WTC11 (cell line): ENCODE measurements at regions not wholly inside any gene's neighbourhood (a gene's known extent, or its start where the extent isn't known, plus 50 kb on each side); places are given as distances from the start of the nearest gene placed in this dataset.

Experiments
- ATAC-seq: fragments of 200-7000 bp; cut with Tn5 transposase; 2 replicates; pipeline ENCODE4 v1.10.0; 2021; ENCODE audit warnings: mild to moderate bottlenecking, moderate library complexity
- CTCF ChIA-PET: fragments of 300-600 bp; sonication (Branson Sonifier 250); formaldehyde crosslinking; loops from one replicate; lab custom pipeline; 2021; ENCODE audit warnings: antibody characterized with exemption; lab: Charles Lee
- POLR2A ChIA-PET: fragments of 350-600 bp; sonication (Branson Sonifier 250); formaldehyde crosslinking; loops from one replicate; lab custom pipeline; 2021; ENCODE audit warnings: antibody characterized with exemption; lab: Charles Lee
- DNase-seq: peaks from one replicate; pipeline ENCODE4 v3.0.0; 2021; ENCODE audit warnings: low spot score
- H3K27ac Mint-ChIP-seq: 2 replicates; pipeline ENCODE4 v1.8.0; 2021; ENCODE audit warnings: mixed read lengths
- H3K27me3 Mint-ChIP-seq: 2 replicates; pipeline ENCODE4 v1.8.0; 2021; ENCODE audit warnings: low read depth, mild to moderate bottlenecking, moderate library complexity, mixed read lengths
- H3K36me3 Mint-ChIP-seq: 2 replicates; pipeline ENCODE4 v1.8.0; 2021; ENCODE audit warnings: mixed read lengths
- H3K4me1 Mint-ChIP-seq: 2 replicates; pipeline ENCODE4 v1.8.0; 2022; ENCODE audit warnings: mixed read lengths
- H3K4me3 Mint-ChIP-seq: 2 replicates; pipeline ENCODE4 v1.8.0; 2021; ENCODE audit warnings: mild to moderate bottlenecking, moderate library complexity, mixed read lengths
- H3K9me3 Mint-ChIP-seq: 2 replicates; pipeline ENCODE4 v1.8.0; 2021; ENCODE audit warnings: mixed read lengths
- ETV6 ChIP-seq: sonication (generic); formaldehyde crosslinking; IDR thresholded peaks from 2 replicates; pipeline ENCODE4 v1.8.1; 2022; ENCODE audit warnings: mild to moderate bottlenecking, missing genetic modification reagents
- GTF2I ChIP-seq: fragments of 250-450 bp; sonication (Bioruptor Pico); conservative IDR thresholded peaks from 2 replicates; pipeline ENCODE4 v1.4.0; 2021; ENCODE audit warnings: mild to moderate bottlenecking
- JAZF1 ChIP-seq: fragments of 250-450 bp; sonication (Bioruptor Pico); IDR thresholded peaks from 2 replicates; pipeline ENCODE4 v1.9.0; 2021; ENCODE audit warnings: moderate library complexity, mild to moderate bottlenecking, inconsistent platforms
- KAT7 ChIP-seq: sonication (generic); formaldehyde crosslinking; IDR thresholded peaks from 2 replicates; pipeline ENCODE4 v1.8.1; 2023; ENCODE audit warnings: missing genetic modification reagents, mild to moderate bottlenecking, borderline replicate concordance
- MXD4 ChIP-seq: fragments of 250-450 bp; sonication (Bioruptor Pico); IDR thresholded peaks from 2 replicates; pipeline ENCODE4 v1.8.0; 2021; ENCODE audit warnings: mild to moderate bottlenecking, moderate library complexity, borderline replicate concordance
- NFE2L1 ChIP-seq: sonication (generic); formaldehyde crosslinking; IDR thresholded peaks from 2 replicates; pipeline ENCODE4 v1.8.1; 2023; ENCODE audit warnings: missing genetic modification reagents
- NR1H2 ChIP-seq: sonication (generic); formaldehyde crosslinking; IDR thresholded peaks from 2 replicates; pipeline ENCODE4 v1.9.0; 2021; ENCODE audit warnings: mild to moderate bottlenecking, moderate library complexity, missing genetic modification reagents
- NR3C1 ChIP-seq: sonication (generic); formaldehyde crosslinking; conservative IDR thresholded peaks from 2 replicates; pipeline ENCODE4 v1.8.1; 2023; ENCODE audit warnings: low read depth, mild to moderate bottlenecking, missing genetic modification reagents
- PRRX2 ChIP-seq: fragments of 250-450 bp; sonication (Bioruptor Pico); IDR thresholded peaks from 2 replicates; pipeline ENCODE4 v1.8.0; 2021; ENCODE audit warnings: mild to moderate bottlenecking
- RORB ChIP-seq: fragments of 250-450 bp; sonication (Bioruptor Pico); IDR thresholded peaks from 2 replicates; pipeline ENCODE4 v1.9.0; 2021; ENCODE audit warnings: mild to moderate bottlenecking
- SMAD3 ChIP-seq: sonication (generic); formaldehyde crosslinking; IDR thresholded peaks from 2 replicates; pipeline ENCODE4 v1.8.0; 2022; ENCODE audit warnings: missing genetic modification reagents, mild to moderate bottlenecking, borderline replicate concordance
- SOX15 ChIP-seq: fragments of 250-450 bp; sonication (Bioruptor Pico); IDR thresholded peaks from 2 replicates; pipeline ENCODE4 v1.9.0; 2021; ENCODE audit warnings: mild to moderate bottlenecking
- ZNF138 ChIP-seq: sonication (generic); formaldehyde crosslinking; conservative IDR thresholded peaks from 2 replicates; pipeline ENCODE4 v1.8.1; 2022; ENCODE audit warnings: mild to moderate bottlenecking, moderate library complexity, missing genetic modification reagents
- ZNF219 ChIP-seq: sonication (generic); formaldehyde crosslinking; IDR thresholded peaks from 2 replicates; pipeline ENCODE4 v1.8.0; 2023; ENCODE audit warnings: missing genetic modification reagents, mild to moderate bottlenecking, borderline replicate concordance
- ZNF423 ChIP-seq: fragments of 250-450 bp; sonication (Bioruptor Pico); IDR thresholded peaks from 2 replicates; pipeline ENCODE4 v2.1.2; 2022; ENCODE audit warnings: mild to moderate bottlenecking, moderate library complexity
- TF ChIP-seq, protein P1 (sequence below): sonication (generic); formaldehyde crosslinking; IDR thresholded peaks from 2 replicates; pipeline ENCODE4 v1.8.1; 2023; ENCODE audit warnings: mild to moderate bottlenecking, moderate library complexity, missing genetic modification reagents
- TF ChIP-seq, protein P2 (sequence below): sonication (generic); formaldehyde crosslinking; IDR thresholded peaks from 2 replicates; pipeline ENCODE4 v1.8.1; 2023; ENCODE audit warnings: mild to moderate bottlenecking, missing genetic modification reagents, moderate library complexity
- TF ChIP-seq, protein P3 (sequence below): sonication (generic); formaldehyde crosslinking; IDR thresholded peaks from 2 replicates; pipeline ENCODE4 v1.8.0; 2023; ENCODE audit warnings: missing genetic modification reagents
- TF ChIP-seq, protein P4 (sequence below): sonication (generic); formaldehyde crosslinking; IDR thresholded peaks from 2 replicates; pipeline ENCODE4 v1.8.1; 2023; ENCODE audit warnings: mild to moderate bottlenecking, missing genetic modification reagents, moderate library complexity
- TF ChIP-seq, protein P5 (sequence below): sonication (generic); formaldehyde crosslinking; IDR thresholded peaks from 2 replicates; pipeline ENCODE4 v1.8.0; 2022; ENCODE audit warnings: mild to moderate bottlenecking, missing genetic modification reagents
- TF ChIP-seq, protein P6 (sequence below): fragments of 200-600 bp; IDR thresholded peaks from 2 replicates; pipeline ENCODE4 v1.8.0; 2022; ENCODE audit warnings: antibody characterized with exemption
- TF ChIP-seq, protein P7 (sequence below): fragments of 250-450 bp; sonication (Bioruptor Pico); IDR thresholded peaks from 2 replicates; pipeline ENCODE4 v2.1.2; 2022; ENCODE audit warnings: mild to moderate bottlenecking, moderate library complexity
- TF ChIP-seq, protein P8 (sequence below): fragments of 250-450 bp; sonication (Bioruptor Pico); IDR thresholded peaks from 2 replicates; pipeline ENCODE4 v1.9.0; 2021; ENCODE audit warnings: moderate library complexity, mild to moderate bottlenecking, inconsistent platforms, borderline replicate concordance

DNA sequence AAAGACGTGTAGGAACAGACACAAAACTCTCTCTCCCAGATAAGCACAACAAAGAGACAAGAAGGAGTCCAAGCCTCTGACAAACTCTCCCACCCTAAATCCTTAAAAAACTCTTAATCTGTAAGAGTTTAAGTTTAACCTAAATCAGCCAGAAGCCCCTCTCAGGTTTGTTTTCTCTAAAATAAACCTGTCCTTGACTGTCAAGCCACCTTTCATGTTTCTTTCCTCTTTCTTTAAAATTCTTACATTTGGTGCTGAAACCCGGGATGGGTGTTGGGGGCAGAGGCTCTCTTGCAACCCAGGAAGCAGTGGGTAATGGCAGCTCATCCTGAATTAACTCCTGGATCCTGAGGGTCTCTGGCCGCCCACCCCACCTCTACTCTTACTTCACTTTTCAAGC is 107.8 kb upstream of the TENT5D start (continued):
- TF ChIP-seq, protein P1, sequence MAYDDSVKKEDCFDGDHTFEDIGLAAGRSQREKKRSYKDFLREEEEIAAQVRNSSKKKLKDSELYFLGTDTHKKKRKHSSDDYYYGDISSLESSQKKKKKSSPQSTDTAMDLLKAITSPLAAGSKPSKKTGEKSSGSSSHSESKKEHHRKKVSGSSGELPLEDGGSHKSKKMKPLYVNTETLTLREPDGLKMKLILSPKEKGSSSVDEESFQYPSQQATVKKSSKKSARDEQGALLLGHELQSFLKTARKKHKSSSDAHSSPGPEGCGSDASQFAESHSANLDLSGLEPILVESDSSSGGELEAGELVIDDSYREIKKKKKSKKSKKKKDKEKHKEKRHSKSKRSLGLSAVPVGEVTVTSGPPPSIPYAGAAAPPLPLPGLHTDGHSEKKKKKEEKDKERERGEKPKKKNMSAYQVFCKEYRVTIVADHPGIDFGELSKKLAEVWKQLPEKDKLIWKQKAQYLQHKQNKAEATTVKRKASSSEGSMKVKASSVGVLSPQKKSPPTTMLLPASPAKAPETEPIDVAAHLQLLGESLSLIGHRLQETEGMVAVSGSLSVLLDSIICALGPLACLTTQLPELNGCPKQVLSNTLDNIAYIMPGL (CRISPR knock-in tag), result no peak

DNA sequence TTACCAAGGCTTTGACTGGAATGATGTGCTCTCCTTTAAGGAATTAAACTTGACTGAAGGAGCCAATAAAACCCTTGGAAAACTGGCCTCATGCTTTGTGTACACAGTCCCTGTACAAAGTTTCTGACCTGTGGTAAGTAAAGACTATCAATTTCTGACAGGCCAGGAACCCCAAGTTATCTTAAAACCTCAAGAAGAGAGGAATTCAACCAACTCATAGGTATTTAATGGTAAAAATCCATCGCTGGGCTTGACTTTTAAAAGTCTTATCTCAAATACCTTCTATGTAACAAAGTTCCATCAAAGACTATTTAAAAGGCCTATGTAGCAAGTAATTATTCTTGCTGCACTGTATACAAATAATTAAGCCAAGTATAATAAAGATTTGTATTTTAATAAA is 103.7 kb upstream of the TENT5D start:
- H3K36me3 Mint-ChIP-seq, result peaks cover 42% of the 10 kb centered on the region
- ATAC-seq (no peak), DNase-seq (no peak)
- no peak overlapping the region for H3K4me3 Mint-ChIP-seq
- H3K4me1 Mint-ChIP-seq, result peaks cover 4% of the 10 kb centered on the region
- ChIA-PET POLR2A (no interaction called here), CTCF (no interaction called here)
- TF ChIP-seq, protein P2, sequence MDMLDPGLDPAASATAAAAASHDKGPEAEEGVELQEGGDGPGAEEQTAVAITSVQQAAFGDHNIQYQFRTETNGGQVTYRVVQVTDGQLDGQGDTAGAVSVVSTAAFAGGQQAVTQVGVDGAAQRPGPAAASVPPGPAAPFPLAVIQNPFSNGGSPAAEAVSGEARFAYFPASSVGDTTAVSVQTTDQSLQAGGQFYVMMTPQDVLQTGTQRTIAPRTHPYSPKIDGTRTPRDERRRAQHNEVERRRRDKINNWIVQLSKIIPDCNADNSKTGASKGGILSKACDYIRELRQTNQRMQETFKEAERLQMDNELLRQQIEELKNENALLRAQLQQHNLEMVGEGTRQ (CRISPR knock-in tag), result no peak
- TF ChIP-seq, protein P3, sequence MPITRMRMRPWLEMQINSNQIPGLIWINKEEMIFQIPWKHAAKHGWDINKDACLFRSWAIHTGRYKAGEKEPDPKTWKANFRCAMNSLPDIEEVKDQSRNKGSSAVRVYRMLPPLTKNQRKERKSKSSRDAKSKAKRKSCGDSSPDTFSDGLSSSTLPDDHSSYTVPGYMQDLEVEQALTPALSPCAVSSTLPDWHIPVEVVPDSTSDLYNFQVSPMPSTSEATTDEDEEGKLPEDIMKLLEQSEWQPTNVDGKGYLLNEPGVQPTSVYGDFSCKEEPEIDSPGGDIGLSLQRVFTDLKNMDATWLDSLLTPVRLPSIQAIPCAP, result no peak
- TF ChIP-seq, protein P4, sequence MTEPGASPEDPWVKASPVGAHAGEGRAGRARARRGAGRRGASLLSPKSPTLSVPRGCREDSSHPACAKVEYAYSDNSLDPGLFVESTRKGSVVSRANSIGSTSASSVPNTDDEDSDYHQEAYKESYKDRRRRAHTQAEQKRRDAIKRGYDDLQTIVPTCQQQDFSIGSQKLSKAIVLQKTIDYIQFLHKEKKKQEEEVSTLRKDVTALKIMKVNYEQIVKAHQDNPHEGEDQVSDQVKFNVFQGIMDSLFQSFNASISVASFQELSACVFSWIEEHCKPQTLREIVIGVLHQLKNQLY (CRISPR knock-in tag), result no peak
- TF ChIP-seq JAZF1 (no peak), KAT7 (CRISPR knock-in tag) (no peak), ZNF423 (no peak), NR3C1 (CRISPR knock-in tag) (no peak), ZNF138 (CRISPR knock-in tag) (no peak), NR1H2 (CRISPR knock-in tag) (no peak), SOX15 (CRISPR knock-in tag) (no peak), ETV6 (CRISPR knock-in tag) (no peak), ZNF219 (no peak), SMAD3 (CRISPR knock-in tag) (no peak)
- TF ChIP-seq, protein P5, sequence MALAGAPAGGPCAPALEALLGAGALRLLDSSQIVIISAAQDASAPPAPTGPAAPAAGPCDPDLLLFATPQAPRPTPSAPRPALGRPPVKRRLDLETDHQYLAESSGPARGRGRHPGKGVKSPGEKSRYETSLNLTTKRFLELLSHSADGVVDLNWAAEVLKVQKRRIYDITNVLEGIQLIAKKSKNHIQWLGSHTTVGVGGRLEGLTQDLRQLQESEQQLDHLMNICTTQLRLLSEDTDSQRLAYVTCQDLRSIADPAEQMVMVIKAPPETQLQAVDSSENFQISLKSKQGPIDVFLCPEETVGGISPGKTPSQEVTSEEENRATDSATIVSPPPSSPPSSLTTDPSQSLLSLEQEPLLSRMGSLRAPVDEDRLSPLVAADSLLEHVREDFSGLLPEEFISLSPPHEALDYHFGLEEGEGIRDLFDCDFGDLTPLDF (CRISPR knock-in tag), result no peak
- TF ChIP-seq, protein P6, sequence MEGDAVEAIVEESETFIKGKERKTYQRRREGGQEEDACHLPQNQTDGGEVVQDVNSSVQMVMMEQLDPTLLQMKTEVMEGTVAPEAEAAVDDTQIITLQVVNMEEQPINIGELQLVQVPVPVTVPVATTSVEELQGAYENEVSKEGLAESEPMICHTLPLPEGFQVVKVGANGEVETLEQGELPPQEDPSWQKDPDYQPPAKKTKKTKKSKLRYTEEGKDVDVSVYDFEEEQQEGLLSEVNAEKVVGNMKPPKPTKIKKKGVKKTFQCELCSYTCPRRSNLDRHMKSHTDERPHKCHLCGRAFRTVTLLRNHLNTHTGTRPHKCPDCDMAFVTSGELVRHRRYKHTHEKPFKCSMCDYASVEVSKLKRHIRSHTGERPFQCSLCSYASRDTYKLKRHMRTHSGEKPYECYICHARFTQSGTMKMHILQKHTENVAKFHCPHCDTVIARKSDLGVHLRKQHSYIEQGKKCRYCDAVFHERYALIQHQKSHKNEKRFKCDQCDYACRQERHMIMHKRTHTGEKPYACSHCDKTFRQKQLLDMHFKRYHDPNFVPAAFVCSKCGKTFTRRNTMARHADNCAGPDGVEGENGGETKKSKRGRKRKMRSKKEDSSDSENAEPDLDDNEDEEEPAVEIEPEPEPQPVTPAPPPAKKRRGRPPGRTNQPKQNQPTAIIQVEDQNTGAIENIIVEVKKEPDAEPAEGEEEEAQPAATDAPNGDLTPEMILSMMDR, result no peak
- no peak overlapping the region for H3K27ac Mint-ChIP-seq
- peaks cover 37% of the 10 kb centered on the region for H3K9me3 Mint-ChIP-seq
- H3K27me3 Mint-ChIP-seq, result no peaks in the 10 kb centered on the region; the same call in 1 of the 2 replicates

DNA sequence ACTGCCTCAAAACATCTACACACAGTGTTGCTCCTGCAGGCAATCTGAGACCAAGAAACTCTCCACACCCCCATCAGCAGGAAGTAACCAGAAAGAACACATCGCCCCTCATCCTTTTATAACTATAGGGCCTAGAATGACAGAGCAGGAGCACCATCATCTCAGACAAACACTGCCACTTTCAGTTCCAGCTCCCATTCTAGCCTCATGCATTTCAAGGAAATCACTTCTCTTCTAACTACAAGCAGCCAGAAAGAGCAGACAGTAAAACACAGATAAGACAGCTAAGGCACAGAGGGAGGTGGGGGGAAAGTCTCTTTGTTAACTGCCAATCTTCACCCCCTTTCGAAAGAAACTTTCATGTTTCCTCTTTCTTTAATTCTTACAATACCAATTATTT is 102.6 kb upstream of the TENT5D start:
- no peak overlapping the region for H3K27ac Mint-ChIP-seq
- DNase-seq (no peak), ATAC-seq (no peak)
- no peak overlapping the region for H3K4me3 Mint-ChIP-seq
- H3K9me3 Mint-ChIP-seq, result peaks cover 41% of the 10 kb centered on the region
- no peaks in the 10 kb centered on the region; the same call in 1 of the 2 replicates for H3K27me3 Mint-ChIP-seq
- peaks cover 44% of the 10 kb centered on the region for H3K36me3 Mint-ChIP-seq
- peaks cover 4% of the 10 kb centered on the region for H3K4me1 Mint-ChIP-seq
- POLR2A ChIA-PET, result no interaction called here
- CTCF ChIA-PET, result no interaction called here
- TF ChIP-seq PRRX2, result no peak
- no peak for TF ChIP-seq ZNF219
- TF ChIP-seq RORB (CRISPR knock-in tag), result no peak
- TF ChIP-seq MXD4 (CRISPR knock-in tag), result no peak
- no peak for TF ChIP-seq GTF2I (CRISPR knock-in tag)
- TF ChIP-seq, protein P7, sequence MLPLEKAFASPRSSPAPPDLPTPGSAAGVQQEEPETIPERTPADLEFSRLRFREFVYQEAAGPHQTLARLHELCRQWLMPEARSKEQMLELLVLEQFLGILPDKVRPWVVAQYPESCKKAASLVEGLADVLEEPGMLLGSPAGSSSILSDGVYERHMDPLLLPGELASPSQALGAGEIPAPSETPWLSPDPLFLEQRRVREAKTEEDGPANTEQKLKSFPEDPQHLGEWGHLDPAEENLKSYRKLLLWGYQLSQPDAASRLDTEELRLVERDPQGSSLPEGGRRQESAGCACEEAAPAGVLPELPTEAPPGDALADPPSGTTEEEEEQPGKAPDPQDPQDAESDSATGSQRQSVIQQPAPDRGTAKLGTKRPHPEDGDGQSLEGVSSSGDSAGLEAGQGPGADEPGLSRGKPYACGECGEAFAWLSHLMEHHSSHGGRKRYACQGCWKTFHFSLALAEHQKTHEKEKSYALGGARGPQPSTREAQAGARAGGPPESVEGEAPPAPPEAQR (CRISPR knock-in tag), result no peak
- TF ChIP-seq, protein P3, result no peak
- TF ChIP-seq NFE2L1 (CRISPR knock-in tag), result no peak
- TF ChIP-seq, protein P8, sequence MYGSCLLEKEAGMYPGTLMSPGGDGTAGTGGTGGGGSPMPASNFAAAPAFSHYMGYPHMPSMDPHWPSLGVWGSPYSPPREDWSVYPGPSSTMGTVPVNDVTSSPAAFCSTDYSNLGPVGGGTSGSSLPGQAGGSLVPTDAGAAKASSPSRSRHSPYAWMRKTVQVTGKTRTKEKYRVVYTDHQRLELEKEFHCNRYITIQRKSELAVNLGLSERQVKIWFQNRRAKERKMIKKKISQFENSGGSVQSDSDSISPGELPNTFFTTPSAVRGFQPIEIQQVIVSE (CRISPR knock-in tag), result no peak
